ENCODE measurements at regions not wholly inside any gene's neighbourhood (a gene's known extent, or its start where the extent isn't known, plus 50 kb on each side); places are given as distances from the start of the nearest gene placed in this dataset.

DNA sequence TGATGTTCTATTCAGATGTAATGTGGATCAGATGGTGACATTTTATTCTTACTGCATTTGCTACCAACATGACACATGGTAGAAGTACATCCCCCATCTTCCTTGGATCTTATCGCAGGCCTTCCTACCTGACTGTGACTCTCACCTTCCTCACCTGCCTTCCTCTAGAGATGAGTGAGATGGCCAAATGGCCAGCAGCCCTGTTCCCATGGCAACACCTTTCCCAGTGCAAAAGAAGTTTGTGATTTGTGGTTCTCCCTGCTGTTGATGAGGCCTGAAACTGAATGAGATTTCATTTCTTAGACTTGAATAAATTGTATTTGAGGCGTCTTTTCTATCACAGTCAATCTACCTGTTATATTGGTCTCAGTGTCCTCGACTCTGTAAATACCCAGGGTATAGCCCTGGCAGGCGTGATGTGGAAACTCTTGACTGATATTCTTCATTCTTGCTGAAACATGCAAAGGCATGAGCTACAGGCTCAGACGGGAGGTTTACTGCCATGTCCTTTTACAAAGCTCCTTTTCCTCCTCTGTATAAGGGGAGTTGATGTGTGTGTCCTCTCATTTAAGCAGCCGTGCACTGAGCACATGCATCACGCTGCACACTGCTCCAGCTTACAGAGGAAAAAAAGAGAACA lies 440.7 kb upstream of the AKR1E2 start:
- DNase-seq (ENCODE audit: low read depth) = no peak

DNA sequence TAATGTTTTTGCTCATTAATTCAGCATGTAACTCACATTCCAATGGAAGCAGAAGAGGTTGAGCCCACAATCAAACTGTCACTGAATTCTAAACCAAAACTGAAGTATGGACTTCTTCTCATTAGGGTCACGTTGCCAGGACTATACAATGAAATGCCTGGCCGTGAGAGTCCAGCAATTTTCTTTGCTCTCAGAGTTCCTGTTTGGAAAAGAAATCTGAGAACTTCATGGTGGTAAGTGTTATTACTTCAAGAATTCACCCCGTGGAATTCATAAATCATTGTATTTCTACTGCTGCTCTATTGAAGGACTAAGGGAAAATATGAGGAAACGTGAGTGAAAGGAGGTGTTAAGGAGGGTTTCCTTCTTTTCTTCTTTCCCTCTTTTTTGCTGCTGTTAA lies 441.8 kb upstream of the AKR1E2 start:
- peak; percentile 70 for DNase-seq (ENCODE audit: low read depth)

DNA sequence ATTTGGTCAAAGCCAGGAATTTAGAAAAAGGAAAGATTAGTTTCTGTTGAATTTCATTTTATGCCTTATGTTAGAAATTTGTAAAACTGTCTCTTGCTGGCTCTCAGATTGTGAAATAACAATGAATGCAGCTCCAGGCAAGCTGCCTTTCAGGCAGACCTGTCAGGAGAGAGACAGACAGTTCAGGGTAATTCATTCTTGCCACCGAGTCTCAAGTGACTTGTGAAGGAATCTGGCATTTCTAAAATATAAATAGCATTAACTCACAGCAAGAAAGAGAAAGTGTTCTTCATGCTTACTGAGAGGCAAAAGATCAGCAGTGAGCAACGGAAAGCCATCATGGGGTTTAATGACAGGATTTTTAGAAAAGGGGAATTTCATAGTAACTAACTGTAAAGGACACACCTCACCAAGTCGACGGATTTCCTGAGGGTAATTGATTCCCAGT lies 442.3 kb upstream of the AKR1E2 start:
- peak; percentile 32 for DNase-seq (ENCODE audit: low read depth)

GRCh38 chr10:4382811-4383210 lies 443.2 kb upstream of the AKR1E2 start:
- DNase-seq (ENCODE audit: low read depth) = peak; percentile 30

DNA sequence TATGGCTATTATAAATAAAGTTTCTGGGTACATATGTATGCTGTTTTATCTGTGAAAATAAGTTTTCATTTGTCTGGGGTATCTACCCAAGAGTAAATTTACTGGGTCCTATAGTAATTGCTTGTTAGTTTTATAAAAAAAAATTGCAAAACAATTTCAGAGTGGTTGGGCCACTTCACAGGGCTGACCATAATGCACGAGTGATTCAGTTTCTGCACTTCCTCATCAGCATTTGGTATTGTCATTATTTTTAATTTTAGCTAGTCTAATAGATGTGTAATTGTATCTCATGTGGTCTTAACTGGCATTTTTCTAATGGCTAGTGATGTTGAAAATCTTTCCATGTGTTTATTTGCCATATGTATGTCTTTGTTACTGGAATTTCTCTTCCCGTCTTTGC lies 452.4 kb upstream of the AKR1E2 start:
- DNase-seq (ENCODE audit: low read depth) = no peak

GRCh38 chr10:4373098-4373497 lies 452.9 kb upstream of the AKR1E2 start:
- no peak for DNase-seq (ENCODE audit: low read depth)

GRCh38 chr10:4372601-4373000 lies 453.4 kb upstream of the AKR1E2 start:
- DNase-seq (ENCODE audit: low read depth) = peak; percentile 98

DNA sequence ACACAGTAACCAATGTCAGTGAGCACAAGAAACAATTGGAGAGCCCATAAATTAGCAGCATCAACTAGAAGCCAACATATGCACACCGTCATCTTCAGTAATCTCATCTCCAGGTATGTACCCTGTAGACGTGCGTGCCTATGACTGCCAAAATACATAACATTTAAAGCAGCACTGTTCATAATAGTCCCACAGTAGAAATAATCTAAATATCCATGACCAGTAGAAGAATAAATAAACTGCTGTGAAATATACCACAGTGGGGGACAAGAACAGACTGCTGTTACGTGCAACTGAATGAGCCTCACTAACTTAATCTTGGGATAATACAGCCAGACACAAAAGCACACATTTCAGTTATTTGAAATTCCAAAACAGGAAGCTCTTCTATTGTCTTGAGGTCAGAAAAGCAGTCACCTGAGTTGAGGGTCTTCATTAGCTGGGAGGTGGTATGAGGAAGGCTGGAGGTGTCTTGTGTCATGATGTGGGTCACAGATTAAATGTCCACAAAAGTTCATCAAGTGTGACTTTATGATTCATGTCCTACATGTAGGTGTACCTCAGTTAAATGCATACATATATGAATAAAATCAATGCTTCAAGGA lies 454.2 kb upstream of the AKR1E2 start:
- no peak for DNase-seq (ENCODE audit: low read depth)

DNA sequence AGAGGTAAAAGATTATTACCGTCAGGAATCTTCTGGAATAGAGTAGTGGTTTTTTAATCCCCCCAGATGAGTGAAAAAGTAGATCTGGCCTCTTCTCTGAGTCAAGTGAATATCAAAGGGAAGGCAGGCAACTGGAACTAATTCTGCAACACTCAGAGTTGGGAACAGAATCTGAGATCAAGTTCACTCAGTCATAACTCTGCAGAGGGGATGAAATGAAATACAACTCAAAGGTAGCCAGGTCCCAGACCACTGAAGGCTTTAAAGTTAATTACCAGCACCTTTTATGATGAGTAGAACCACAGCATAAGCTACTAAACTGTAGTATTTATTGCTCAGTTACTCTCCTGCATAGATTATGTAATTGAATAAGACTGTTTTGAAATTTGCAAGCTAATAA lies 455.6 kb upstream of the AKR1E2 start:
- no peak for DNase-seq (ENCODE audit: low read depth)

- no peak for DNase-seq (ENCODE audit: low read depth)
These were observed 464.4 kb upstream of the AKR1E2 start for GRCh38 chr10:4361581-4361980.

GRCh38 chr10:4359003-4359402 lies 467.0 kb upstream of the AKR1E2 start:
- peak; percentile 25 for DNase-seq (ENCODE audit: low read depth)

GRCh38 chr10:4357911-4358310 lies 468.1 kb upstream of the AKR1E2 start:
- no peak for DNase-seq (ENCODE audit: low read depth)

DNA sequence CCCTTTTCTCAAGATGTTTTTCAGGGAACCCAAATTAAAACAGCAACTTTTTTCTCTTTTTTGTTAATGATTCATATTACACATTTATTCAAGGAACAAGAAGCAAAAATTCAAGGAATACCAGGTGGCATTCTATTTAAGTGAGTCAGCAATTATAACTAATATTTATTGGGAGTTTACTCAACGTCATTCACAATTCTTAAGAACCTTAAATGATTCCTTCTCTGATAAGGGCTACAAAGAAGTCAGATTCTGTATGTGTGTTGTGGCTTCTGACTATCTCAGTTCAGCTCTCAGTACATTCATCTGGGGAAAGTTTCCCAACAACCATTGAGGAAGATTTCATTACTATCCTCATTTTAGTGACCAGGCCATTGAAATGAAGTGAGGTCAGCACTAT lies 470.7 kb upstream of the AKR1E2 start:
- no peak for DNase-seq (ENCODE audit: low read depth)

GRCh38 chr10:4354382-4354812 lies 471.6 kb upstream of the AKR1E2 start:
- DNase-seq (ENCODE audit: low read depth) = peak; percentile 79

- DNase-seq (ENCODE audit: low read depth) = peak; percentile 64
These were observed 472.0 kb upstream of the AKR1E2 start for GRCh38 chr10:4353964-4354363.

GRCh38 chr10:4353059-4353655 lies 472.9 kb upstream of the AKR1E2 start:
- peak; percentile 71 for DNase-seq (ENCODE audit: low read depth)

DNA sequence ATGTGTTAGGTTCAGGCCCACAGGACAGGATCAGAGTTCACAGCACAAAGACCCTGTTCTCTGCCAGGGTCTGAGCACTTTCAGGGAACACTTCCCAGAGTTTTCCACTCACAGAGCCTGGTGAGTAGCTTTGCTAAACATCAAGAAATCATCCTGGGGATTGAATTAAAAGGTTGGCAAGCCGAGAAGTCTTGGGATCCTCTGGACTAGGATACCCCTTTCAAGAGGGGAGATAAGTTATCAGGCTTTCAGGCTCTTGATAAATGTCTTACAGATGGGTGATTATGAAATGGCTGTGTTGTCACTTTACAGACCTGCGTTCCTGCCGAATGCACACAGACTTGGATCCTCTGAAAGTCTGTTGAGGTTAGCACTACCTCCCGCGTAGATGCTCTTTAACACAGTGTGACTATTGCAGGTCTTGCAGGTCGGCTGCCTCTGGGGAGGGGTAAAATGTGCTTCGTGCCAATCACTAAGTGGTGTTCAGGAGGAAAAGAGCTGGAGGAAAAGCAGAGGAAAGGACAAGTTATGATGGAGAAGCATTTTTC lies 473.5 kb upstream of the AKR1E2 start:
- DNase-seq (ENCODE audit: low read depth) = no peak

- peak; percentile 50 for DNase-seq (ENCODE audit: low read depth)
These were observed 474.1 kb upstream of the AKR1E2 start for GRCh38 chr10:4351723-4352413.

DNA sequence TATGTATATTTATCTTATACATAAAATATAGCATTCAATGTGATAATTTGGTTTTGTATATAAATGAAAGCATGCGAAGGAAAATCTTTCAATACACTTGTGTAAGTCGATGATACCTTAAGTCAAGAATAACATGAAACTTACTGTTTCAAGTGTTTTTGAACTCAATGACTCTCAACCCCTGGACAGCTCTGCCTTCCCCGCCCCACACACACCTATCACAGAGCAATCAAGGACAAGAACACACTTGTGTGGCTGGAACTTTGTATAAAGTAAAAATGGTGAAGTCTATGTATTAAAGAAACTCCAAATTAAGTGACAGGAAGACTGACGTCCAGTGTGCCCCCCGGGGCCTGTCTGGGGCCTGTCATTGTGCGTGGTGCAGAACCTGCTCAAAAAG lies 478.6 kb upstream of the AKR1E2 start:
- no peak for DNase-seq (ENCODE audit: low read depth)

GRCh38 chr10:4345877-4346646 lies 479.9 kb upstream of the AKR1E2 start:
- no peak for DNase-seq (ENCODE audit: low read depth)

GRCh38 chr10:4344492-4344994 lies 481.5 kb upstream of the AKR1E2 start:
- peak; percentile 100 for DNase-seq (ENCODE audit: low read depth)

GRCh38 chr10:4343873-4344272 lies 482.1 kb upstream of the AKR1E2 start:
- peak; percentile 39 for DNase-seq (ENCODE audit: low read depth)

All from EH (cell line).